ENCODE measurements at regions not wholly inside any gene's neighbourhood (a gene's known extent, or its start where the extent isn't known, plus 50 kb on each side); places are given as distances from the start of the nearest gene placed in this dataset.

- TF ChIP-seq CTCF (IDR thresholded peaks at IDR 0.05; ENCODE audit: low read depth, low read length) (no peak), EZH2phosphoT487 (IDR thresholded peaks at IDR 0.05; ENCODE audit: low read depth) (no peak)
Measured at GRCh38 chr11:127485541-127485940, 485.0 kb upstream of the KIRREL3 start.

Measured in OCI-LY3 (cell line).